Upper lobe of right lung (tissue), 1 donor: ENCODE measurements at regions not wholly inside any gene's neighbourhood (a gene's known extent, or its start where the extent isn't known, plus 50 kb on each side); places are given as distances from the start of the nearest gene placed in this dataset.
"Not testable (repeated sequence)": the region's sequence is repeated elsewhere in the genome, so short reads cannot be mapped to it uniquely, and the experiment has no call there.

Experiments
- ATAC-seq: fragments of 200-7000 bp; cut with Tn5 transposase; one replicate; pipeline ENCODE4 v1.9.1; 2020; ENCODE audit warnings: mild to moderate bottlenecking, moderate library complexity
- DNase-seq: peaks from one replicate; pipeline ENCODE4 v3.0.0-alpha.2; 2020
- H3K27ac ChIP-seq: fragments of 200-600 bp; one replicate; pipeline ENCODE4 v1.8.0; 2022
- H3K27me3 ChIP-seq: fragments of 200-600 bp; one replicate; pipeline ENCODE4 v1.8.0; 2022; ENCODE audit warnings: mild to moderate bottlenecking
- H3K36me3 ChIP-seq: fragments of 200-600 bp; one replicate; pipeline ENCODE4 v1.8.0; 2022
- H3K4me1 ChIP-seq: fragments of 200-600 bp; one replicate; pipeline ENCODE4 v1.8.0; 2022
- H3K4me3 ChIP-seq: fragments of 200-600 bp; one replicate; pipeline ENCODE4 v1.8.0; 2022; ENCODE audit warnings: mild to moderate bottlenecking
- H3K9me3 ChIP-seq: fragments of 200-600 bp; one replicate; pipeline ENCODE4 v1.8.0; 2022
- intact Hi-C: fragments of 100-400 bp; cut with DNase I; formaldehyde crosslinking; loops from one replicate; pipeline ENCODE4 v1.11.0; 2022
- TF ChIP-seq, protein P1 (sequence below): fragments of 200-600 bp; IDR thresholded peaks from one replicate; pipeline ENCODE4 v1.8.0; 2022; ENCODE audit warnings: antibody characterized with exemption
- donor health status: DM: no; HTN: yes; CAD: no; lungs with severe emphysema.

DNA sequence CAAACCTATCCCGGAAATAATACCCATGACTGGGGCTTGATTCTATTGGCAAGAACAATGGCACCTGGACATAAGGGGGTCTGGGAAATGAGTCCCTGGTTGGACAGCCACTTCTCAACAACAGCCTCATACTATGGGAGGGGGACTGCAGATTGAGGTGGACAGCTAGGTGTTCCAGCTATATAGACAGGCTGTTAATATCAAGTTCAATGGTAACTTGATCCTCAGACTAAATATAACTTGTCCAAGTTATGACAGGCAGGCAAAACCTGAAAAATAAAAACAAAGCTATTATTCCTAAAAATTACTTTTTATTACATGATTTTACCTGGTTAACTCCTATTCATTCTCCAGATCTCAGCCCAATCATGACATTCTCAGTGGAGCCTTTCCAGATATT, 267.3 kb downstream of the TTC8 start:
- Histone ChIP-seq H3K9me3 (no peaks in the 10 kb centered on the region), H3K4me1 (no peaks in the 10 kb centered on the region), H3K27me3 (no peaks in the 10 kb centered on the region), H3K4me3 (no peak overlapping the region), H3K27ac (no peak overlapping the region), H3K36me3 (no peaks in the 10 kb centered on the region)
- TF ChIP-seq, protein P1, sequence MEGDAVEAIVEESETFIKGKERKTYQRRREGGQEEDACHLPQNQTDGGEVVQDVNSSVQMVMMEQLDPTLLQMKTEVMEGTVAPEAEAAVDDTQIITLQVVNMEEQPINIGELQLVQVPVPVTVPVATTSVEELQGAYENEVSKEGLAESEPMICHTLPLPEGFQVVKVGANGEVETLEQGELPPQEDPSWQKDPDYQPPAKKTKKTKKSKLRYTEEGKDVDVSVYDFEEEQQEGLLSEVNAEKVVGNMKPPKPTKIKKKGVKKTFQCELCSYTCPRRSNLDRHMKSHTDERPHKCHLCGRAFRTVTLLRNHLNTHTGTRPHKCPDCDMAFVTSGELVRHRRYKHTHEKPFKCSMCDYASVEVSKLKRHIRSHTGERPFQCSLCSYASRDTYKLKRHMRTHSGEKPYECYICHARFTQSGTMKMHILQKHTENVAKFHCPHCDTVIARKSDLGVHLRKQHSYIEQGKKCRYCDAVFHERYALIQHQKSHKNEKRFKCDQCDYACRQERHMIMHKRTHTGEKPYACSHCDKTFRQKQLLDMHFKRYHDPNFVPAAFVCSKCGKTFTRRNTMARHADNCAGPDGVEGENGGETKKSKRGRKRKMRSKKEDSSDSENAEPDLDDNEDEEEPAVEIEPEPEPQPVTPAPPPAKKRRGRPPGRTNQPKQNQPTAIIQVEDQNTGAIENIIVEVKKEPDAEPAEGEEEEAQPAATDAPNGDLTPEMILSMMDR, result no peak
- ATAC-seq (no peak), DNase-seq (no peak)
- intact Hi-C loops, result no loop called here

DNA sequence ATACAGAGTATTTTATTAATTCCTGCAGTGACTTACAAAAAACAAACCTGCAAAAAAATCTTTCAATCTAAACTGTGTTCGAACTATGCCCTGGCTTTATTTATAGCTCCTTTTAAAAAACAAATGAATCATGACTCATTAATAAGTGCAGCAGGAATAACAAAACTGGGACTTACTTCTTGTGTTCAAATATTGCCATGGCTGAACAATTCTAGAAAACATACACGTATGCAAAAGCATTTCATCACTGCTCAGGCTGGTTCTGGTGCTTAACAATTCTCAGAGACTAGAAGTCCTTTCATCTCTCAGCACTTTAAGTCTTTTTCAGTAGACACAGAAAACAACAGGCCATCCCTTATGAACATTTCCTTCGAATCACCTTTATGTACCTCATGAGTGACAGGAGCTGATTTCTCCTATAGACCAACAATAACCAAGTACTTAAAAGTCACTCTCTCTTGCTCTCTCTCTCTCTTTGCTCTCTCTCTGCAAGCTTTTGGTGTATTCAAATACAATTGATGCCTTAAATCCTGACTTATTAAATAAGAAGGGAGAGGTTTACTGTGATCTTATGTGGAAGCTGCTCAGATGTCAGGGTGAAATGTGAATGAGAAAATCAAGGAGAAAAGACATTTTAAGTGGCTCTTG, 268.8 kb downstream of the TTC8 start:
- TF ChIP-seq, protein P1, result no peak
- no peaks in the 10 kb centered on the region for H3K4me1 ChIP-seq
- intact Hi-C loops, result no loop called here

DNA sequence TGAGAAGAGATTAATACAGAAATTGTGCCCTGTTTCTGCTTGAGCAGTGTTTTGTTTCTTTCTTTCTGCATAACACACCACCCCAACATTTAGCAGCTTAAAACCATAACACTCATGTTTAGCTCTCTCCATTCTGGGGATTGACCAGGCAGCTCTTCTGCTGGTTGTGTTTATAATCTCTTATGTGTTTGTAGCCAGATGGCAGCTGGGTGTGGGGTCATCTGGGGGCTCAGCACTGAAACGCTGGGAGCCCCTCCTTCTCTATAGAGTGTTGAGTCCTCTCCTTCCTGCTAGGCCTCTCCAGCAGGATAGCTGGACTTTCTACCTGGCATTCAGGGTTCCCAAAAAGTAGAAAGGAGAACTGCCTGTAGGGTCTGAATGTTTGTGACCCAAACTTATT, 270.6 kb downstream of the TTC8 start:
- Histone ChIP-seq H3K36me3 (no peaks in the 10 kb centered on the region), H3K9me3 (no peaks in the 10 kb centered on the region), H3K27ac (no peak overlapping the region), H3K4me3 (no peak overlapping the region), H3K4me1 (no peaks in the 10 kb centered on the region), H3K27me3 (no peaks in the 10 kb centered on the region)
- ATAC-seq, result no peak
- TF ChIP-seq, protein P1, result no peak
- intact Hi-C loops, result no loop called here
- no peak for DNase-seq

More for the DNA sequence above, 268.8 kb downstream of the TTC8 start:
- Histone ChIP-seq H3K4me3 (no peak overlapping the region), H3K27me3 (no peaks in the 10 kb centered on the region), H3K9me3 (no peaks in the 10 kb centered on the region), H3K36me3 (no peaks in the 10 kb centered on the region), H3K27ac (no peak overlapping the region)
- ATAC-seq (no peak), DNase-seq (no peak)

DNA sequence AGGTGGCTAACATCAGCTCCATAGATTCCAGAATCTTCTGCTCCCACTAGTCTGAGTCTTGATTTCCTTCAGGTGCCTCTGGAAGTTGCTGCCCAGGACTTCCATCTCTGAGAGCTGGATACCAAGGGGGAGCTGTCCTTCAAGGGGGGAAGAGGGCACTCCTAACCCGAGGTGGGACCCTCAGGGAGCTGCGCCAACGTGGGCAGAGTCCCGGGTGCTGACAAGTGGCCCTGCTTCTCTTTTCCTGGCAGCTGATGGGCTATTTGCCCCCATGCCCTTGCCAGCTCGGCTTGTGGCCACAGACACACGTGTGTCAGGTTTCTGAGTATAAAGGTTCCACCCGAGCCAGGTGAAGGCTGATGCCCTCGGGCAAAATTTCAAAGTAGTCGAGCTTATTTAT, 272.5 kb downstream of the TTC8 start:
- Histone ChIP-seq H3K27me3 (no peaks in the 10 kb centered on the region), H3K9me3 (no peaks in the 10 kb centered on the region), H3K4me3 (no peak overlapping the region), H3K4me1 (no peaks in the 10 kb centered on the region), H3K36me3 (no peaks in the 10 kb centered on the region), H3K27ac (no peak overlapping the region)
- TF ChIP-seq, protein P1, result no peak
- no peak for DNase-seq
- intact Hi-C loops, result no loop called here
- no peak for ATAC-seq

DNA sequence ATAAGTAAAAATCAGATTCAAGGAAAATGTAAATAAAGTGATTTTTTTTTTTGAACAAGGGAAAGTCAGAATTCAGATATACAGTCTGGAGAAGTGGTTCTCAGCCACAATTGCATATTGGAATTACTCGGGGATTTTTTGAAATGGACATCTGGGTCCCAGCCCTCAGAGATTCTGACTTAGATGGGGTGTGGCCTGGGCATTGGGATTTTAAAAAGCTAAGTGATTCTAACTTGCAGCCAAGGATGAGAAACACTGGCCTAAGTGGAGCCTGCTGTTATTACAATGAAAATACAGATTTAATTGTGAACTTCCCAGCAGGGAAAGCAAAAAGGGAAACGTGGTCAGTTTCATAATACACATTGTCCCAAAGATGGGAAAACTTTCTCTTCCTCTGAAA, 273.8 kb downstream of the TTC8 start:
- DNase-seq (no peak), ATAC-seq (no peak)
- TF ChIP-seq, protein P1, result no peak
- Histone ChIP-seq H3K4me1 (no peaks in the 10 kb centered on the region), H3K27me3 (no peaks in the 10 kb centered on the region), H3K9me3 (no peaks in the 10 kb centered on the region), H3K27ac (no peak overlapping the region), H3K36me3 (no peaks in the 10 kb centered on the region), H3K4me3 (no peak overlapping the region)
- intact Hi-C loops, result no loop called here

DNA sequence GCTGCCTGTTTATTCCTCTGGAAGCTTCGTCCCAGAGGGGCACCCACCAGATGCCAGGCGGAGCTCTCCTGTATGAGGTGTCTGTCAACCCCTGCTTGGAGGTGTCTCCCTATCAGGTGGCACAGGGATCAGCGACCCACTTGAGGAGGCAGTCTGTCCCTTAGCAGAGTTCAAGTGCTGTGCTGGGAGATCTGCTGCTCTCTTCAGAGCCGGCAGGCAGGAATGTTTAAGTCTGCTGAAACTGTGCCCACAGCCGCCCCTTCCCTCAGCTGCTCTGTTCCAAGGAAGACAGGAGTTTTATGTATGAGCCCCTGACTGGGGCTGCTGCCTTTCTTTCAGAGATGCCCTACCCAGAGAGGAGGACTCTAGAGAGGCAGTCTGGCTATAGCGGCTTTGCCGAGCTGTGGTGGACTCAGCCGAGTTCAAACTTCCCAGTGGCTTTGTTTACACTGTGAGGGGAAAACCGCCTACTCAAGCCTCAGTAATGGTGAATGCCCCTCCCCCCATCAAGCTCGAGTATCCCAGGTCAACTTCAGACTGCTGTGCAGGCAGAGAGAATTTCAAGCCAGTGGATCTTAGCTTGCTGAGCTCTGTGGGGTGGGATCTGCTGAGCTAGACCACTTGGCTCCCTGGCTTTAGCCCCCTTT, 279.8 kb downstream of the TTC8 start:
- H3K27ac ChIP-seq, H3K36me3 ChIP-seq, intact Hi-C loops, DNase-seq, H3K4me3 ChIP-seq, H3K9me3 ChIP-seq, H3K4me1 ChIP-seq, H3K27me3 ChIP-seq, ATAC-seq: not testable (repeated sequence)

DNA sequence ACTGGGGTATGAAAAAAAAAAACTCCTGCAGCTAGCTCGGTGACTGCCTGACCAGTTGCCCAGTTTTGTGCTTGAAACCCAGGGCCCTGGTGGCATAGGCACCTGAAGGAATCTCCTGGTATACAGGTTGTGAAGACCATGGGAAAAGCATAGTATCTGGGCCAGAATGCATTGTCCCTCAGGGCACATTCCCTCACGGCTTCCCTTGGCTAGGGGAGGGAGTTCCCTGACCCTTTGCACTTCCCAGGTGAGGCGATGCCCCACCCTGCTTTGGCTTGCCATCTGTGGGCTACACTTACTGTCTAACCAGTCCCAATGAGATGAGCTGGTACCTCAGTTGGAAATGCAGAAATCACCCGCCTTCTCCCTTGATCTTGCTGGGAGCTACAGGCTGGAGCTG, 280.4 kb downstream of the TTC8 start:
- H3K36me3 ChIP-seq, intact Hi-C loops, H3K27me3 ChIP-seq, H3K4me1 ChIP-seq, H3K4me3 ChIP-seq, H3K27ac ChIP-seq, ATAC-seq, H3K9me3 ChIP-seq, DNase-seq: not testable (repeated sequence)
